Neural progenitor cell (in vitro differentiated cells): ENCODE measurements at regions not wholly inside any gene's neighbourhood (a gene's known extent, or its start where the extent isn't known, plus 50 kb on each side); places are given as distances from the start of the nearest gene placed in this dataset.

ENCODE experiments used
- DNase-seq: peaks from one replicate; pipeline ENCODE4 v3.0.0-alpha.2; 2016; ENCODE audit warnings: low spot score
- H2AFZ ChIP-seq: fragments of 200-600 bp; sonication (generic); replicated peaks from 2 replicates; pipeline ENCODE4 v1.6.1; 2016; ENCODE audit warnings: antibody characterized with exemption
- H3F3A ChIP-seq: fragments of 200-600 bp; sonication (generic); 2 replicates; pipeline ENCODE4 v1.6.1; 2016; ENCODE audit warnings: antibody characterized with exemption, low read depth
- H3K27ac ChIP-seq: fragments of 200-600 bp; sonication (generic); 2 replicates; pipeline ENCODE4 v1.5.1; 2016; ENCODE audit warnings: mild to moderate bottlenecking
- H3K27me3 ChIP-seq: fragments of 200-600 bp; sonication (generic); 2 replicates; pipeline ENCODE4 v1.6.1; 2016; ENCODE audit warnings: mild to moderate bottlenecking, moderate library complexity
- H3K36me3 ChIP-seq: fragments of 200-600 bp; sonication (generic); 2 replicates; pipeline ENCODE4 v1.5.1; 2016
- H3K4me1 ChIP-seq: fragments of 200-600 bp; sonication (generic); 2 replicates; pipeline ENCODE4 v1.6.1; 2016; ENCODE audit warnings: mixed run types
- H3K4me2 ChIP-seq: fragments of 200-600 bp; sonication (generic); 2 replicates; pipeline ENCODE4 v1.6.1; 2016
- H3K4me3 ChIP-seq: fragments of 200-600 bp; sonication (generic); 2 replicates; pipeline ENCODE4 v1.5.1; 2016
- H3K79me2 ChIP-seq: fragments of 200-600 bp; sonication (generic); 2 replicates; pipeline ENCODE4 v1.6.1; 2016; ENCODE audit warnings: low read depth
- H3K9ac ChIP-seq: fragments of 200-600 bp; sonication (generic); 2 replicates; pipeline ENCODE4 v1.6.1; 2016
- H3K9me3 ChIP-seq: fragments of 200-600 bp; sonication (generic); 2 replicates; pipeline ENCODE4 v1.5.1; 2016; ENCODE audit warnings: low read depth
- H4K20me1 ChIP-seq: fragments of 200-600 bp; sonication (generic); 2 replicates; pipeline ENCODE4 v1.6.1; 2016; ENCODE audit warnings: low read depth
- H3K27ac Mint-ChIP-seq: 3 replicates; pipeline ENCODE4 v1.8.0; 2021; ENCODE audit warnings: mixed read lengths
- H3K27me3 Mint-ChIP-seq: 2 replicates; pipeline ENCODE4 v1.8.0; 2022; ENCODE audit warnings: low read depth, mild to moderate bottlenecking, inconsistent platforms, moderate library complexity, mixed read lengths; ENCODE audit not compliant: insufficient read depth
- H3K36me3 Mint-ChIP-seq: 3 replicates; pipeline ENCODE4 v1.8.0; 2021; ENCODE audit warnings: mixed read lengths
- H3K4me1 Mint-ChIP-seq: 3 replicates; pipeline ENCODE4 v1.8.0; 2021; ENCODE audit warnings: mixed read lengths
- H3K4me3 Mint-ChIP-seq: 3 replicates; pipeline ENCODE4 v1.8.0; 2021; ENCODE audit warnings: mild to moderate bottlenecking, moderate library complexity, mixed read lengths
- H3K9me3 Mint-ChIP-seq: 3 replicates; pipeline ENCODE4 v1.8.0; 2020; ENCODE audit warnings: mixed read lengths
- CTCF ChIP-seq: fragments of 200-600 bp; sonication (generic); IDR thresholded peaks from 2 replicates; pipeline ENCODE4 v1.5.1; 2017; ENCODE audit warnings: antibody characterized with exemption, mild to moderate bottlenecking
- EZH2 ChIP-seq: fragments of 200-600 bp; sonication (generic); IDR thresholded peaks from 2 replicates; pipeline ENCODE4 v1.6.1; 2017; ENCODE audit warnings: antibody characterized with exemption, mild to moderate bottlenecking, moderate library complexity
- EZH2phosphoT487 ChIP-seq: fragments of 200-600 bp; sonication (generic); IDR thresholded peaks from 2 replicates; pipeline ENCODE4 v1.6.1; 2017; ENCODE audit warnings: antibody characterized with exemption

GRCh38 chr3:147963711-147964110 is 554.5 kb downstream of the ZIC1 start:
- no peak overlapping the region for H3K4me3 ChIP-seq

GRCh38 chr3:147975165-147975564 is 566.0 kb downstream of the ZIC1 start:
- no peaks in the 10 kb centered on the region for H3K4me1 ChIP-seq
- no peaks in the 10 kb centered on the region for H3K79me2 ChIP-seq
- no peak for DNase-seq
- no peak overlapping the region for H3K9ac ChIP-seq
- H3K9me3 ChIP-seq: no peaks in the 10 kb centered on the region
- no peaks in the 10 kb centered on the region for H3F3A ChIP-seq
- no peak overlapping the region for H2AFZ ChIP-seq
- H3K27ac ChIP-seq: no peak overlapping the region
- H3K4me2 ChIP-seq: no peak overlapping the region
- no peak overlapping the region for H3K27ac Mint-ChIP-seq
- H3K4me3 ChIP-seq: no peak overlapping the region
- H3K4me1 Mint-ChIP-seq: no peaks in the 10 kb centered on the region
- H3K27me3 ChIP-seq: no peaks in the 10 kb centered on the region
- H3K4me3 Mint-ChIP-seq: no peak overlapping the region
- H3K9me3 Mint-ChIP-seq: peaks cover 12% of the 10 kb centered on the region
- H3K36me3 Mint-ChIP-seq: peaks cover 47% of the 10 kb centered on the region
- H3K36me3 ChIP-seq: no peaks in the 10 kb centered on the region
- no peak for TF ChIP-seq EZH2phosphoT487
- TF ChIP-seq CTCF: no peak
- no peak for TF ChIP-seq EZH2
- H3K27me3 Mint-ChIP-seq: peaks cover 4% of the 10 kb centered on the region
- no peaks in the 10 kb centered on the region for H4K20me1 ChIP-seq

More at GRCh38 chr3:147963711-147964110, 554.5 kb downstream of the ZIC1 start:
- no peak overlapping the region for H3K27ac ChIP-seq
- H3F3A ChIP-seq: no peaks in the 10 kb centered on the region
- no peaks in the 10 kb centered on the region for H3K9me3 ChIP-seq
- no peaks in the 10 kb centered on the region for H3K27me3 ChIP-seq
- DNase-seq: no peak
- no peak overlapping the region for H3K4me3 Mint-ChIP-seq
- peaks cover 52% of the 10 kb centered on the region for H3K36me3 Mint-ChIP-seq
- no peak overlapping the region for H3K4me2 ChIP-seq
- peaks cover 13% of the 10 kb centered on the region for H3K4me1 ChIP-seq
- H3K79me2 ChIP-seq: no peaks in the 10 kb centered on the region
- H3K9me3 Mint-ChIP-seq: peaks cover 13% of the 10 kb centered on the region
- no peaks in the 10 kb centered on the region for H4K20me1 ChIP-seq
- peaks cover 23% of the 10 kb centered on the region for H3K4me1 Mint-ChIP-seq
- TF ChIP-seq CTCF (no peak), EZH2phosphoT487 (no peak), EZH2 (no peak)
- no peaks in the 10 kb centered on the region for H3K36me3 ChIP-seq
- no peak overlapping the region for H3K27ac Mint-ChIP-seq
- H2AFZ ChIP-seq: no peak overlapping the region
- H3K27me3 Mint-ChIP-seq: no peaks in the 10 kb centered on the region
- H3K9ac ChIP-seq: no peak overlapping the region

- TF ChIP-seq EZH2 (no peak), EZH2phosphoT487 (no peak), CTCF (no peak)
- Histone ChIP-seq H3K4me2 (no peak overlapping the region), H3K36me3 (no peaks in the 10 kb centered on the region), H3K79me2 (no peaks in the 10 kb centered on the region), H3K27me3 (no peaks in the 10 kb centered on the region), H3K4me3 (no peak overlapping the region), H3F3A (no peaks in the 10 kb centered on the region), H3K4me1 (no peaks in the 10 kb centered on the region), H4K20me1 (no peaks in the 10 kb centered on the region), H3K9ac (no peak overlapping the region), H3K9me3 (no peaks in the 10 kb centered on the region), H3K27ac (no peak overlapping the region), H2AFZ (no peak overlapping the region)
- Mint-ChIP-seq H3K27ac (no peak overlapping the region), H3K36me3 (peaks cover 42% of the 10 kb centered on the region), H3K4me1 (no peaks in the 10 kb centered on the region), H3K27me3 (peaks cover 2% of the 10 kb centered on the region), H3K9me3 (peaks cover 12% of the 10 kb centered on the region), H3K4me3 (no peak overlapping the region)
- DNase-seq: no peak
Measured at GRCh38 chr3:147977001-147977400, 567.8 kb downstream of the ZIC1 start.
